ENCODE measurements at regions not wholly inside any gene's neighbourhood (a gene's known extent, or its start where the extent isn't known, plus 50 kb on each side); places are given as distances from the start of the nearest gene placed in this dataset.
"Not testable (repeated sequence)": the region's sequence is repeated elsewhere in the genome, so short reads cannot be mapped to it uniquely, and the experiment has no call there.

DNA sequence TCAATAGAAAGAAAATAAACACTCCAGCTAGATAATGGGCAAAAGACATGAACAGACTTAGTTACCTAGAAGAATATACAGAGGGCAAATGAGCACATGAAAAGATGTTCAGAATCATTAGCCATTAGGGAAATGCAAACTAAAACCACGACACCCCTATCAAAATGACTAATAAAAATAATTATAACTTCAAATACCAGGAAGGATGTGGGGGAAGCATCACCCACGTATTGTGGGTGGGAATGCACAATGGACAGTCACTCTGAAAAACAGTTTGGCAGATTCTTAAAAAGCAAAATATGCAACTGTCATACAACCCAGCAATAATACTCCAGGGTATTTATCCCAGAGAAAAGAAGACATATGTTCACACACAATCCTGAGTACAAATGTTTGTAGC lies 92.6 kb downstream of the DLL1 start:
- no peak for DNase-seq (ENCODE audit: low spot score)

DNA sequence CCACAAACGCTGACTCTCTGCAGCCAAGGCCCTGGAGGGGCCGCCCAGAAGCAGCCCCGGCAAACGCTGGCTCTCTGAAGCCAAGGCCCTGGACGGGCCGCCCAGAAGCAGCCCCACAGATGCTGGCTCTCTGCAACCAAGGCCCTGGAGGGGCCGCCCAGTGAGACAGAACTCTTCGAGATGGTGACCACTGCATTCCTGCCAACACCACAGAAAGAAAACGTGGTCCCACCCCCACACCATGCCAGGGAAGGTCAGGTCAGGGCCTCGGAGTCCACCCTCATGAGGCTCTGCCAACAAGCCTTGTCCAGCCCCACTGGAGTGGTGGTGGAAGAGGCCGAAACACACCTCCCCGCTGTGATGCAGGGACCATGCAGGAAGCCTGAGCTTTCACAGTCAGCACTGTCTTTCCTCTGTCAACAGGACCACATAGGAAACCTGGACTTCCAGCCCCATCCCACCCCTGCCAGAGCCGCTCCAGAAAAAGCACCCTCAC lies 97.5 kb downstream of the DLL1 start:
- no peak for DNase-seq (ENCODE audit: low spot score)

DNA sequence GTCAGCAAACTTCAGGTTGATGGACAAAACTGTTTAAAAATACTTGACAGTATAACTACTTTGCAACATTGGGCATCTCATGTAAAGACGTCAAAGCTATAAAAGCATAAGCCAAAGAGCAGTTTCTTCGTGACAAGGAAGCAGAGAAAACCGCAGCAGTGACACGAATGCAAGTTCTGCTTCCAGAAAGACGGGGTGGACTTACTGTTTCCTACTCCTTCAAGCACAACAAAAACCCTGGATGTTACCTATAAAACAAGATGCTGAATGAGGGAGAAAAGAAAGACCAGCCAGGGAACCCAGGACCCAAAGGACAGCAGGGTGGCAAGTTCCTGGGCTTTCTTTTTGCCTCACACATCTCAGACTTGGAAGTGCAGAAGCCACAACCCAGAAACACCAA lies 98.0 kb downstream of the DLL1 start:
- DNase-seq (ENCODE audit: low spot score), result no peak

DNA sequence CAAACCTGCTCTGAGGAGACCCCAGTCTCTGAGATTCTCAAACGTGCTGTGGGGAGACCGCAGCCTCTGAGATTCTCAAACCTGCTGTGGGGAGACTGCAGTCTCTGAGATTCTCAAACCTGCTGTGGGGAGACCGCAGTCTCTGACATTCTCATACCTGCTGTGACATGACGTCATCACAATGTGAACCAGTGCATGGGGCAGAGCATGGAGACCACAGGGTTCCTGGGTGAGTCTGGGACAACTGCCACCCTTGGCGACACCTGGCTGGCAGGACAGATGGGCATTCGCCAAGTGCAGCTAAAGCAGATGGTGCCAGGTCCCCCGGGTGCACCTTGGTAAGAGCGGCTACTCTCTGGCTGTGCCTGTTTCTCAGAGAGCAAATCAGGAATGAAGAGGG lies 98.8 kb downstream of the DLL1 start:
- not testable (repeated sequence) for DNase-seq (ENCODE audit: low spot score)

DNA sequence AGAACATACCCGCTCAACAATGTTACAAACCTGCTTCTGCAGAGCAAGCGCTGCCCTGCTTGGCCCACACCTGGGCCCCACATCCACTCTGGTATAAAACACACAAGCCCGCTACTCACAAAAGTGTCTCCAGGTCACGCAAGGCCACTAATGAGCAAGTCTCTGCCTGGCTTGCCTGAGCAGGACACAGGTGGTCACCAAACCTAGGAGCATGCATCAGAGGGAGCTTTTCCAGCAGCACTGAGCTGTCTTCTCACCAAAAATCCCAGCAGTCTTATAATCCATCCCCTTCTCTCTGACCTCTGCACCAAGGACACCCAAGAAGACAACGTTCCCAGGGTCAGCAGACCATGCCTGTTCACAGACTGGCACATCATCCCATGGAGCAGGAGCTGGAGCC lies 100.8 kb downstream of the DLL1 start:
- DNase-seq (ENCODE audit: low spot score), result no peak

DNA sequence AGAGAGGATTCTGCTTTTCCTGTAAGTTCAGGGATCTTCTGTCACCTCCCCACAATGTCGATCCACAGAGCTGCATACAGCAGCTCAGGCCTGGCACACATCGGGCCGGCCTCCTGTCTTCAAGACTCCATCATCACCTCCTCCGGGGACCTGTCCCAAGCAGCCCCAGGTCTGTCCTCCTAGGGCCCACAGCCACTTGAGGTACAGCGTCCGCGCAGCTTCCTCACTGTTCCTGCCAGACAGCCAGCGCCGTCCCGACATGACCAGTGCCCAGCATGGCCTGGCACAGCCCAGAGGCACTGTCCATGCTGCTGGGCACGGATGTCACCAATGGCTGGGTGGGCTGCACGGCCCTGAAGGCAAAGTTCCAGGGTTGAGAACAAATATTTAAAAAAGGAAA lies 101.6 kb downstream of the DLL1 start:
- DNase-seq (ENCODE audit: low spot score), result no peak

DNA sequence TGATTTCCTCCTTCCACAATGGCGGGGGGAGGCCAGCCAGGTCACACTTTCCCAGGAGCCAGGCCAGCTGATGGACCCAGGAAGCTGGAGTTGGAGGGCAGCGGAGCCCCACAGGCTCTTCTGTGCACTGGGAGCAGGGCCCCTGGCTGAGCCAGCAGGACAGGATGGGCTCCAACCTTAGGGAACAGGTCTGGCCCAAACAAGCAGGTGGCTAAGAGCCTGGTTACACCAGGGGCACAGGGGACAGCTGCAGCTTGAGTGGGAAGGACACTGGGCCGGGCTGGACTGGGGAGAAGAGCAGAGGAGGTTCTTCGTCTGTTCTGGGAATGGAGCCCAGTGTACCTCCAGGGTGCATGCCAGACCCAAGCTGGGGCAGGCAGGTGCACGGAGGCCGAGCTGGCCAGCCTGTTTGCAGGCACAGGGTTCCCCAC lies 102.3 kb downstream of the DLL1 start:
- no peak for DNase-seq (ENCODE audit: low spot score)

DNA sequence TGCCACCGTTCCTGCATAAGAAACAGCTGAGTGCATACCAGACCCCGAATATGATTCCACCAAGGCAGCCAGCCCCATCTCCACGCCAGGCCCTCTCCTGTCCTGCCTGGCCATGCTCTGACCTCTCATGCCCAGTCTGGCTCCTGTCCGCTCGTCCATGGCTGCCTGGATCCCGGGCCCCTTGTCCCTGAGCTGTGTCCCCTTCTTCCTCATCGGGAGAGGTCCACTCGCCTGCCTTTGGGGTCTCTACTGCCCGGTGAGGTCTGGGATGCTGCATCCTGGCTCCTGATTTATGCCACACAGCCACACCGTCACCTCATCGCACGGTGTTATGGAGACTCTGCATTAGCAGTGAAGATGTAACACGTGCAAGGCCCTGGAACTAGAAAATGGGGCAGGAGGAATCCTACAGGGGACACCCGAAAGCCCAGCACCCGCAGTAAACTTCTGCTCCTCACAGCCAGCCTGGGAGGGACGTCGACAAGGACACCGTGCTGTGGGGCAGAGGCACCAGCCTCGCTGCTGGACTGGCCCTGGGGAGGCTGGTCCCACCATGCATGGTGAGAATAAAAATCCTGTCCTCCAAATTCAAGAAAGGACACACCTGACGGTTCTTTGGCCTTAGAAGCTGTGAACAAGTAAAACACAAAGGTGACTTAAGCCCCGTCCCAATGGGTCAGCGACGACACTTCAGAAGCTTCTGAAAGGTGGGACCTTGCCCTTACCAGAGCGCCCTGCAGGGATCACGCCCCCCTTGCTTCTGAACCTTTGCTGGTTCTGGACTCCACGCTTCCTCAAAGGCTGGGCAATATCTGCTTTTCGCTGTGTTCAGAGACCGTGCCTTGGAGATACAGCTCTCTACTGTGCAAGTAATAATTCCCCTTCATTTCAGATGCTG lies 103.0 kb downstream of the DLL1 start:
- DNase-seq (ENCODE audit: low spot score), result no peak

DNA sequence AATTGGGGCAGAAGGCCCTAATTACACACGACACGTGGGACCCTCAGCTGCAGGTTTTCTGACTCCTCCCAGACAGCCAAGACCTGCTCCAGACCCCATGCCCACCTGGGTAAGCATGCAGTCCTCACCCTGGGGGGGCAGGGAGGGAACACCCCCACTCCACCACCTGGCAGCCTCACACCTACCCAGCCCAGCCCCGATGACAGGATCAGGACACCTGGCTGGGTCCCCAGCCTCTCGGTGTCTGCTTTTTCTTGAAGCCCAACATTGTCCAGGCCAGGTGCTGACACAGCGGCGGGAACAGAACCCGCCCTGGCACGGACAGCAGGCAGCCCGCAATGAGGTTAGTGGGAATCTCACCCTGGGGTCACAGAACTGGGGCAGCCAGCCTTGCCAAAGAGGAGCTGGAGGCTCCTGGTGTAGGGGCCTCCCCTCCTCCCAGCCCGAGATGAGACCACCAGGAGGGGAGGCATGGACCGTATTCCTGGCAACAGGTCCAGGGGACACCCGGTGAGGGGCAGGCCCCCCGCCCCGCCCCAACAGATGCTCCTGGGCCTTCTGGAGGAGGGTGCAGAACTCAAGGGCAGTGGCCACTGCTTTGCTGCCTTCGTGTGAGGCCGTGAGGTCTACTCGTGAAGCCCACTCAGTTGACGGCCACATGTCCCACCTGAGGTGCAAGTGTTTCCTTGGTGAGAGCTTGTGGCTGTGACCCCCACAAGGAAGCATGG lies 103.8 kb downstream of the DLL1 start:
- DNase-seq (ENCODE audit: low spot score), result no peak

DNA sequence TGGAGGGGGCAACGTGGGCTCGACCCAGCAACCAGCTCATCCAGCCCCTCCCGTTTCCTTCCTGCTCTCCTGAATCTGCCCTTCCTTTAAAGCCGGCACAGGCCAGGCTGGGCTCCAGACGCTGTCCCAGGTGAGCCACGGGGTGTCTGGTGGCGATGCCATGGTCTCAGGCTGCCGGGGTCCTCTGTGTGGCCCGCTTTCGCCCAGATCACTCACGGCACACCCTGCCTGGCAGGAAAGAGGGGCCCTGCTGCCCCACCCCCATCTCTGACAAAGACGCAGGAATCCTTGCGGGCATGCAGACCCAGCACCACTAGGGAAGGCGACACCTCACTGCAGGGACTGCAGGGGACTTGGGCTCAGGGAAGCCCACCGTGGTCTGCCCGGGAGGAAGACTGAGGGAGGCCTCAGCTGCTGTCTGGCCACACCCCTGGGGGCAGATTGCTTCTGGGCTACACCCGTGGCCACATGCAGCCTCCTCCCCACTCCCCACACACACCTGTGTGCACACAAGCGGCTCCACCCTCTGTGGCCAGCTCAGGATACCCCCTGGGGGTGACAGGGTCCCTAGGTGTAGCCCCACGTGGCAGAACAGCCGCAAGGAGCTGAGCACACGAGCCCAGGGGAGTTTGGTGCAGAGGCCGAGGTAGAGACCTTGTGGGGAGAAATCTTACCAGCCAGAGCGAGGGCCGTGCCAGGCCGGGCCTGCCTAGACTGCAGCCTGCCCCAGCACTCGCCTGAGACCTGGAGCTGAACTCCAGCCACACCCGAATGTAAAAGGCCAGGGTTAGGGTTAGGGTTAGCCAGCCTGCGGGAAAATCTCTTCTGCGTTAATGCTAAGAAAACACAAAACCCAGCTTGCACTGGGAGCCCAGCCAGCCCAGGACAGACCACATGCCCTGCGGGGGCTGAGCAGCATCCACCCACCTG lies 104.6 kb downstream of the DLL1 start:
- no peak for DNase-seq (ENCODE audit: low spot score)

DNA sequence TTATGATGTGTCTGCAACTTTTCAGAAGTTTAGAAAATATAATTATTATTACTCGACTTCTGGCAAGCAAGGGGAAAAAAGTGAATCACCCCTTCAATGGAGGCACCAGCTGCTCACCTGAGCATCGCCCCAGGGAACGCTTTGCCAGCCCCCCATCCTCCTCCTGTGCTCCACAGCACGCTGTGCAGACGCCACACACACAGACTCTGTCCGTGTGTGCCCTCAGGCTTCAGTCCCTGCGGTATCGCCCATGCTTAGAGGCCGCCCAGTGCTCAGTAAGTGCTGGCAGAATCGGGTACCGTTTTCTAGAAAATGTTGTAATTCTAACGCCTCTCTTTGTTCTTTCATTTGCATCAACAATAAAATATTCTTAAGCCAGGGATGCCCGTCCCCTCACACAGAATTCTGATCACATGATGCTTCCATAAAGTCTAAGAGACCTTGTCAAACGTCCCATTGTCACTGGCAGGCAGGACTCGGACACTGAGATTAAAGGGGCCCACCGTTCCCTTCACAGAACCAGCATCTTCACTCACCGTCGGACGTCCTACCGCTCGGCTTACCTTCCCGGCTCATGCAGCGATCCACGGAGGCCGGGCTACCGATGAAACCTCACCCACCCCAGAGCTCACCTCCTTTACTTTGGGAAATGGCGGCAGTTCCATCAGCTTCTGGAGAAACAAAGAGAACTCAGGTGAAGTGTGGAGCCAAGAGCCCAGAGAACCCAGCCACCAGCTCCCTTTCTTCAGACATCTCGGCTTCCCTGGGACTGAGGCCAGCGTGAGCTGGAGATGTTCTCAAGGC lies 105.5 kb downstream of the DLL1 start:
- no peak for DNase-seq (ENCODE audit: low spot score)

DNA sequence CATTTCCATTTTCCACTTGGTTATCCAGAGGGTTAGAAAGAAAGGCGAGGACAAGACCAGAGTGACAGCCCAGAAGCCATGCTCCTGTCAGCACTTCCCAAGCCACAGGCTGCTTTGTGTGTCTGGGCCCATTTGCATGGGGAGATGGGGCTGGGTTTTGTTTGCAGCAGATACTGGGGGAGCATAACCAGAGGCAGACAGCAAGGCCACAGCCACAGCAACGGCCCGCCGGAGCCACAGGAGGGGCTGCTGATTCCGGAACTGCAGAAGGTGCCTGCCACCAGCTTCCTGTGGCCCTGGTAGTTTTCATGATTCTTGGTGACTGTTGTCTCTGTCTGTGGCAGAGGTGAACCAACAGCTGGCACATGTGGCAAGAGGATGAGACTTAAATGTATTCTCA lies 106.6 kb downstream of the DLL1 start:
- no peak for DNase-seq (ENCODE audit: low spot score)

DNA sequence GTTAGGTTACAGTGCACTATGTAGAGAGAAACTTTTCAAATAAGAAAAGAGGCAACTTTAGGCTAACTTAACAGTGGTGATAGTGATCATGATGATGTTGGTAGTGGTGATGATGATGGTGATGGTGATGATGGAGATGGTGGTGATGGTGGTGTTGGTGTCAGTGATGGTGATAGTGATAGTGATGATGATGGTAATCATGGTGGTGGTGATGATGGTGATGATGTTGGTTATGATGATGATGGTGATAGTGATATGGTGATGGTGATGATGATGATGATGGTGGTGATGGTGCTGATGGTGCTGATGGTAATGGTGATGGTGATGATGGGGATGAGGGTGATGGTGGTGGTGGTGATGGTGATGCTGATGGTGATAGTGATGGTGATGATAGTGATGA lies 107.4 kb downstream of the DLL1 start:
- no peak for DNase-seq (ENCODE audit: low spot score)

DNA sequence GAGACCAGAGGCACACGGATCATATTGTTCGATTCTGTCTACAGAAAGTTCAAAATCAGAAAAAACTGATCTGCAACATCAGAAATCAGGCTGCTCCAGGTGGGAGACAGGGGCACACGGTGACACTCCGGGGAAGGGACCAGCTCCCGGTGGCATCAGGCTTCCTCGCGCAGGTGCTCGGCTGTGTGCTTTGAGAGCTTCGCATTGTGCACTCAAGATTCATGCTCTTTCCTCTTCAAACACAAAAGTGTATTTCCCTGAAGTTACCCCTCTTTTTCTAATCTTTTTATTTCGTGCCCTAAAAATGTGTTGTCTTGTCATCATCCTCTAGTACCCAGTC lies 108.1 kb downstream of the DLL1 start:
- no peak for DNase-seq (ENCODE audit: low spot score)

DNA sequence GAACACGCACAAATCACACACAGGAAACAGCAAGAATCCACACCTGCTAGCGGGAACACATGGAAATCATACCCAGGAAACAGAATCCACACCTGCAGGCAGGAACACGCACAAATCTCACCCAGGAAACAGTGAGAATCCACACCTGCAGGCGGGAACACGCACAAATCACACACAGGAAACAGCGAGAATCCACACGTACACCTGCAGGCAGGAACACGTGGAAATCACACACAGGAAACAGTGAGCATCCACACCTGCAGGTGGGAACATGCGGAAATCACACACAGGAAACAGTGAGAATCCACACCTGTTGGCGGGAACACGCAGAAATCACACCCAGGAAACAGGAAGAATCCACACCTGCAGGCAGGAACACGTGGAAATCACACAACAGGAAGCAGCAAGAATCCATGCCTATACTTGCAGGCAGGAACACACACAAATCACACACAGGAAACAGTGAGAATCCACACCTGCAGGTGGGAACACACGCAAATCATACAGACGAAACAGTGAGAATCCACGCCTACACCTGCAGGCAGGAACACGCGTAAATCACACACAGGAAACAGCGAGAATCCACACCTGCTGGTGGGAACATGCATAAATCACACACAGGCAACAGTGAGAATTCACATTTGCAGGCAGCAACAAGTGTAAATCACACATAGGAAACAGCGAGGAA lies 108.6 kb downstream of the DLL1 start:
- no peak for DNase-seq (ENCODE audit: low spot score)

DNA sequence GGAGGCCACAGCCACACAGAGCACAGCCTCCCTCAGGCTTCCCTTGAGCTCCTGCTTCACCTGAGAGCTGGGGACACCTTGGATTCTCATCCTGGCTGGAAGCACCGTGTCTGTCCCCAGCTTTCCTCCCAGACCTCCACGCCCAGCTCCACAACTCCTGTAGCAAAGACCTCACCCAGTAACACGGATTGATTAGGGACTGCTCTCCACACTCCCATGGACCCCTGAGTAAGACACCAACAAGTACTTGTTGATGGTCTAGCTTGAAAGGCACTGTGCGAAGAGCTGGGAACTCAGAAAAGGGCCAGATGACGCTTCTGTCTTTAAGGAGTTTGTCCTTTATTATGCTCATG lies 109.6 kb downstream of the DLL1 start:
- no peak for DNase-seq (ENCODE audit: low spot score)

DNA sequence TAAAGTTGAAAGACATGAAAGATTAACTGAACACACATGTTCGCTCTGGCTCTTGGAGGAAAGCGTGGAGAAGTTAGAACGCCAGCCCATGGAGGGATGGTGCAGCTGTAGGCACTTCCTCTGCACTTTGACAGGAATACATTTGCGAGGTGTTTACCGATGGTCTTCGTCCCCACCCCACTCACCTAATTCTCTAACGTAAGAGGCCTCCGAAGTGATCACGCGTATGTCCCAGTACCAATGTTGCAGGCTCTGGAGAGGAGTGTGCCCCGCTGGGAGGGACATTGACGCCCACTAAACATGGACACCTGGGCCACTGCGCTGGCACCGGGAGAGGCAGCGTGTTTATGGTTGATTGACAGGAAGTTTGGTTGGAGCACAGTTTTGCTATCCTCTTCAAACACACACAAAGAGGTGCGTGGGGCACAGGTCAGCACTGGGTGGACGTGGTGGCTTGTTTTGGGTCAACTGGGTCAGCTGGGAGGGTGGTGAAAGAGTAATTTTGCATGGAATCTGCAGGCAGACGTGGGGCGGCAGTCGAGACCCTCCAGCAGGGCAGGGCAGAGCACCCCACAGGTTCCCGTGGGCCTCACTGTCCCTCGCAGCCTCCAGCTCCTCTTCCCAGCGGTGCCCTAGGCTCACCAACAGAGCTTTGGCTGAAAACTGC lies 110.1 kb downstream of the DLL1 start:
- DNase-seq (ENCODE audit: low spot score), result no peak

DNA sequence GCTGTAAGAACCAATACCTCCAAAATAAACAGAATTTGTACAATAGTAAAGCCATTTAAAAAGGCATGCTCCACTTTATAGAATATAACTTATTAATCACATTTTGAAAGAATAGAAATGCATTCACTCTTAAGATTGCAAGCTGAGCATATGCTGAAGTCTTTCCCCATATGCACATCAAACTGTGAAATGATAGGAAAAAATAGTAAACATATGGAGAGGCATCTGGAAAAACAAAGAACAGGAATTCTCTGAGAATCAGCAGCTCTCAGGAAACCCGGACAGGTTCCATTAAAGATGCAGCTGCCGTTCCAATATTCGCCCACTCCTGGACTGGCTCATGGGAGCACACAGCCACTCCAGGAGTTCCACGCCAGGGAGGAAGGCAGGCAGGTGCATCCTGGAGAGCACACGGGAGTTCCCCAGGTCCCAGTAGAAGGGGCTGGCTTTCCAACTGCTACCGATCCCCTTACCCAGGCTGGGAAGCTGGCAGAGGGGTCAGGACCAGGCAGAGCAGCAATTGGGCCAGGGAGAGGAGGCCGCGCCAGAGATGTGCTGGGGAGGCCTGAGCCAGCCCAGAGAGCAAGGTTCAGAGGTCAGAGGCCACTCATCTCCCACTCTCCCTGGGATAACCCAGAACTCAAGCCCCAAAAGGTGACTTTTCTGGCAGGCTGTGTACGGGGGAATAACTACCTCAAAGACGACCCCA lies 111.1 kb downstream of the DLL1 start:
- DNase-seq (ENCODE audit: low spot score), result no peak

DNA sequence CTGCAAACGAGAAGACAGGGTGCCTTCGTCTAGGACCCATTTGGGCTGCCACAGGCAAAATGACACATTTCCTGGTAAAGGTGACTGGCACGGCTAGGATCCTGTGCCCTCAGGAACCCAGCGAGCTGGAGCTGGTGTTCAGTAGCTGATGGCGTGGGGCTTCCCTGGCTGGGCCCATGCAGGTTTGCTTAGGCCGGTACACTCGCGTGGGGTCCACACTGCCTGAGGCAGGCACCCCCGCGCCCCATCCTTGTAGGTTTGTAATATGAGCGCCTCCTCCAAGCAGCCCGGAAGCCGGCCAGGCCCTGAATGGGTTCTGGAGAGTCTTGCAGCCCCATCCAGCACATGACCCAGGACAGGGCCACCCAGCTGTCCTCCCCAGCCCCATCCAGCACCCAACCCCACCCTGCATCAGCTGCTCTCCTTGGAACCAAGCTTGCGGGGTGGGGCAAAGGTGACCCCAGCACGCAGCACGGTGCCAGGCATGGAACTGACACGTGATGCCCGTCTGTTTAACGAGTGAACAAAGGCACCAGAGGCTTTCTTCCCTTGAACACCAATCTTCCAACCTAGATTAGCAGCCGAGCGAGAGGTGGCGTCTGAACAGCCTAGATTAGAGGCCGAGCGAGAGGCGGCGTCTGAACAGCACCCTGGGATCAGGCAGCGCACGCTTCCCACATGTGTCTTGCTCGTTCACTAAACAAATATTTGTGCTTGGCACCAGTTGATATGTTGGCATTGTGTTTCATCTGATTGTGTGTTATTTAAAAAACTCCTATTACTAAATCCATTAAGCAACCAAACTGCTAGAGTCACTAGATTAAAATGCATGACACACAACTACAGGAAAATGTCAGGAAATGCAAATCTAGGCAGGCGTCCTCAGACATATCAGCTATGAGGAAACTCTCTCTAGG lies 112.1 kb downstream of the DLL1 start:
- DNase-seq (ENCODE audit: low spot score), result no peak
